Nephron (organoid): ENCODE measurements at regions not wholly inside any gene's neighbourhood (a gene's known extent, or its start where the extent isn't known, plus 50 kb on each side); places are given as distances from the start of the nearest gene placed in this dataset.

Source experiments
- H3K27ac Mint-ChIP-seq, 3 experiments: 2 replicates each; pipeline ENCODE4 v1.8.0; 2020; ENCODE audit warnings: mixed read lengths in 3 of 3, mild to moderate bottlenecking in 2 of 3, moderate library complexity in 1 of 3
- H3K27me3 Mint-ChIP-seq: 2 replicates; pipeline ENCODE4 v1.8.0; 2021; ENCODE audit warnings: low read depth, mild to moderate bottlenecking, moderate library complexity, mixed read lengths
- H3K36me3 Mint-ChIP-seq: 2 replicates; pipeline ENCODE4 v1.8.0; 2020; ENCODE audit warnings: low read depth, mixed read lengths
- H3K4me1 Mint-ChIP-seq: 2 replicates; pipeline ENCODE4 v1.8.0; 2020; ENCODE audit warnings: mixed read lengths
- H3K4me3 Mint-ChIP-seq, 3 experiments: 2 replicates each; pipeline ENCODE4 v1.8.0; 2020; ENCODE audit warnings: mild to moderate bottlenecking in 3 of 3, mixed read lengths in 3 of 3, moderate library complexity in 2 of 3
- H3K9me3 Mint-ChIP-seq: 2 replicates; pipeline ENCODE4 v1.8.0; 2020; ENCODE audit warnings: mixed read lengths
- CTCF ChIP-seq, 3 experiments: fragments of 200-600 bp; sonication (generic); IDR thresholded peaks; one replicate each; pipeline ENCODE4 v1.5.0; 2021; ENCODE audit warnings: antibody characterized with exemption in 3 of 3; ENCODE audit not compliant: unreplicated experiment in 3 of 3

GRCh38 chr11:42960521-42961088, 351.2 kb upstream of the API5 start:
- Mint-ChIP-seq H3K27ac (no peak overlapping the region), H3K27me3 (peaks cover 3% of the 10 kb centered on the region), H3K4me3 (no peak overlapping the region), H3K9me3 (no peaks in the 10 kb centered on the region), H3K4me1 (no peaks in the 10 kb centered on the region), H3K36me3 (no peaks in the 10 kb centered on the region)
- no peak for TF ChIP-seq CTCF (IDR thresholded peaks at IDR 0.05; ENCODE audit: unreplicated experiment in 3 of 3)

GRCh38 chr11:42967653-42968052, 344.1 kb upstream of the API5 start:
- no peaks in the 10 kb centered on the region for H3K4me1 Mint-ChIP-seq

GRCh38 chr11:42972741-42973140, 339.1 kb upstream of the API5 start:
- Mint-ChIP-seq H3K4me3 (no peak overlapping the region), H3K27me3 (peaks cover 6% of the 10 kb centered on the region), H3K36me3 (no peaks in the 10 kb centered on the region), H3K27ac (no peak overlapping the region), H3K9me3 (no peaks in the 10 kb centered on the region), H3K4me1 (no peaks in the 10 kb centered on the region)
- TF ChIP-seq CTCF (IDR thresholded peaks at IDR 0.05; ENCODE audit: unreplicated experiment in 3 of 3) = no peak

More at GRCh38 chr11:42967653-42968052, 344.1 kb upstream of the API5 start:
- TF ChIP-seq CTCF (IDR thresholded peaks at IDR 0.05; ENCODE audit: unreplicated experiment in 3 of 3) = no peak
- H3K27me3 Mint-ChIP-seq = peaks cover 6% of the 10 kb centered on the region
- no peak overlapping the region for H3K27ac Mint-ChIP-seq
- H3K36me3 Mint-ChIP-seq = no peaks in the 10 kb centered on the region
- no peaks in the 10 kb centered on the region for H3K9me3 Mint-ChIP-seq
- H3K4me3 Mint-ChIP-seq = no peak overlapping the region

- no peak for TF ChIP-seq CTCF (IDR thresholded peaks at IDR 0.05; ENCODE audit: unreplicated experiment in 3 of 3)
- no peaks in the 10 kb centered on the region for H3K36me3 Mint-ChIP-seq
- no peaks in the 10 kb centered on the region for H3K4me1 Mint-ChIP-seq
- H3K27me3 Mint-ChIP-seq = no peaks in the 10 kb centered on the region
- no peaks in the 10 kb centered on the region for H3K9me3 Mint-ChIP-seq
- H3K4me3 Mint-ChIP-seq = no peak overlapping the region
- no peak overlapping the region for H3K27ac Mint-ChIP-seq
Measured at GRCh38 chr11:42974510-42975179, 337.2 kb upstream of the API5 start.

- Mint-ChIP-seq H3K36me3 (no peaks in the 10 kb centered on the region), H3K9me3 (no peaks in the 10 kb centered on the region), H3K27me3 (no peaks in the 10 kb centered on the region), H3K4me3 (no peak overlapping the region), H3K4me1 (no peaks in the 10 kb centered on the region), H3K27ac (no peak overlapping the region)
- TF ChIP-seq CTCF (IDR thresholded peaks at IDR 0.05; ENCODE audit: unreplicated experiment in 3 of 3) = no peak
Measured at GRCh38 chr11:42975180-42975529, 336.6 kb upstream of the API5 start.

GRCh38 chr11:42976636-42977217, 335.1 kb upstream of the API5 start:
- H3K4me1 Mint-ChIP-seq = no peaks in the 10 kb centered on the region
- H3K4me3 Mint-ChIP-seq = no peak overlapping the region
- TF ChIP-seq CTCF (IDR thresholded peaks at IDR 0.05; ENCODE audit: unreplicated experiment in 3 of 3) = no peak
- no peaks in the 10 kb centered on the region for H3K9me3 Mint-ChIP-seq
- H3K36me3 Mint-ChIP-seq = no peaks in the 10 kb centered on the region
- H3K27ac Mint-ChIP-seq = no peak overlapping the region
- H3K27me3 Mint-ChIP-seq = no peaks in the 10 kb centered on the region
